ENCODE measurements at regions not wholly inside any gene's neighbourhood (a gene's known extent, or its start where the extent isn't known, plus 50 kb on each side); places are given as distances from the start of the nearest gene placed in this dataset.

- H3K36me3 Mint-ChIP-seq (ENCODE audit: low read depth): no peaks in the 10 kb centered on the region
- H3K4me3 Mint-ChIP-seq: no peak overlapping the region
- H3K9me3 Mint-ChIP-seq: peaks cover 2% of the 10 kb centered on the region
- DNase-seq: no peak
- peaks cover 42% of the 10 kb centered on the region for H3K27me3 Mint-ChIP-seq
- no peak overlapping the region for H3K27ac Mint-ChIP-seq
- no peaks in the 10 kb centered on the region for H3K4me1 Mint-ChIP-seq (ENCODE audit: low read depth)
These were observed 431.3 kb downstream of the MN1 start for GRCh38 chr22:27370269-27370668.

- H3K27me3 Mint-ChIP-seq: peaks cover 47% of the 10 kb centered on the region
- peaks cover 2% of the 10 kb centered on the region for H3K9me3 Mint-ChIP-seq
- no peaks in the 10 kb centered on the region for H3K4me1 Mint-ChIP-seq (ENCODE audit: low read depth)
These were observed 430.6 kb downstream of the MN1 start for GRCh38 chr22:27370987-27371386.

GRCh38 chr22:27372364-27372763 is 429.2 kb downstream of the MN1 start:
- Mint-ChIP-seq H3K9me3 (peaks cover 2% of the 10 kb centered on the region), H3K27ac (no peak overlapping the region), H3K27me3 (peaks cover 44% of the 10 kb centered on the region), H3K4me1 (ENCODE audit: low read depth) (no peaks in the 10 kb centered on the region), H3K36me3 (ENCODE audit: low read depth) (no peaks in the 10 kb centered on the region), H3K4me3 (no peak overlapping the region)
- no peak for DNase-seq

More at GRCh38 chr22:27370987-27371386, 430.6 kb downstream of the MN1 start:
- no peak overlapping the region for H3K27ac Mint-ChIP-seq
- no peak for DNase-seq
- no peaks in the 10 kb centered on the region for H3K36me3 Mint-ChIP-seq (ENCODE audit: low read depth)
- H3K4me3 Mint-ChIP-seq: no peak overlapping the region

GRCh38 chr22:27372969-27373670 is 428.4 kb downstream of the MN1 start:
- H3K27me3 Mint-ChIP-seq: peaks cover 40% of the 10 kb centered on the region
- H3K9me3 Mint-ChIP-seq: peaks cover 2% of the 10 kb centered on the region
- H3K36me3 Mint-ChIP-seq (ENCODE audit: low read depth): no peaks in the 10 kb centered on the region
- no peak overlapping the region for H3K4me3 Mint-ChIP-seq
- H3K27ac Mint-ChIP-seq: no peak overlapping the region
- H3K4me1 Mint-ChIP-seq (ENCODE audit: low read depth): no peaks in the 10 kb centered on the region
- no peak for DNase-seq

- H3K9me3 Mint-ChIP-seq: peaks cover 2% of the 10 kb centered on the region
- H3K4me1 Mint-ChIP-seq (ENCODE audit: low read depth): no peaks in the 10 kb centered on the region
- no peak for DNase-seq
- no peak overlapping the region for H3K27ac Mint-ChIP-seq
- no peaks in the 10 kb centered on the region for H3K36me3 Mint-ChIP-seq (ENCODE audit: low read depth)
- no peak overlapping the region for H3K4me3 Mint-ChIP-seq
- H3K27me3 Mint-ChIP-seq: peaks cover 12% of the 10 kb centered on the region
These were observed 423.9 kb downstream of the MN1 start for GRCh38 chr22:27377501-27378295.

GRCh38 chr22:27378311-27378800 is 423.2 kb downstream of the MN1 start:
- Mint-ChIP-seq H3K9me3 (peaks cover 2% of the 10 kb centered on the region), H3K27me3 (peaks cover 8% of the 10 kb centered on the region), H3K4me1 (ENCODE audit: low read depth) (no peaks in the 10 kb centered on the region), H3K36me3 (ENCODE audit: low read depth) (no peaks in the 10 kb centered on the region), H3K4me3 (no peak overlapping the region), H3K27ac (no peak overlapping the region)
- no peak for DNase-seq

- peaks cover 8% of the 10 kb centered on the region for H3K27me3 Mint-ChIP-seq
- H3K27ac Mint-ChIP-seq: no peak overlapping the region
- peaks cover 2% of the 10 kb centered on the region for H3K9me3 Mint-ChIP-seq
- no peaks in the 10 kb centered on the region for H3K36me3 Mint-ChIP-seq (ENCODE audit: low read depth)
- no peak for DNase-seq
- no peaks in the 10 kb centered on the region for H3K4me1 Mint-ChIP-seq (ENCODE audit: low read depth)
- H3K4me3 Mint-ChIP-seq: no peak overlapping the region
These were observed 422.6 kb downstream of the MN1 start for GRCh38 chr22:27378995-27379394.

- Mint-ChIP-seq H3K27ac (no peak overlapping the region), H3K36me3 (ENCODE audit: low read depth) (no peaks in the 10 kb centered on the region), H3K4me3 (no peak overlapping the region), H3K27me3 (peaks cover 13% of the 10 kb centered on the region), H3K9me3 (no peaks in the 10 kb centered on the region), H3K4me1 (ENCODE audit: low read depth) (no peaks in the 10 kb centered on the region)
- DNase-seq: no peak
These were observed 420.7 kb downstream of the MN1 start for GRCh38 chr22:27380855-27381254.

GRCh38 chr22:27381552-27381951 is 420.0 kb downstream of the MN1 start:
- H3K4me3 Mint-ChIP-seq: no peak overlapping the region

GRCh38 chr22:27381960-27382742 is 419.4 kb downstream of the MN1 start:
- no peaks in the 10 kb centered on the region for H3K4me1 Mint-ChIP-seq (ENCODE audit: low read depth)
- no peak for DNase-seq
- H3K9me3 Mint-ChIP-seq: no peaks in the 10 kb centered on the region
- H3K4me3 Mint-ChIP-seq: no peak overlapping the region
- peaks cover 20% of the 10 kb centered on the region for H3K27me3 Mint-ChIP-seq
- no peak overlapping the region for H3K27ac Mint-ChIP-seq
- no peaks in the 10 kb centered on the region for H3K36me3 Mint-ChIP-seq (ENCODE audit: low read depth)

More at GRCh38 chr22:27381552-27381951, 420.0 kb downstream of the MN1 start:
- Mint-ChIP-seq H3K36me3 (ENCODE audit: low read depth) (no peaks in the 10 kb centered on the region), H3K4me1 (ENCODE audit: low read depth) (no peaks in the 10 kb centered on the region), H3K27ac (no peak overlapping the region), H3K27me3 (peaks cover 17% of the 10 kb centered on the region), H3K9me3 (no peaks in the 10 kb centered on the region)
- no peak for DNase-seq

GRCh38 chr22:27382947-27383346 is 418.6 kb downstream of the MN1 start:
- Mint-ChIP-seq H3K27me3 (peaks cover 24% of the 10 kb centered on the region), H3K4me1 (ENCODE audit: low read depth) (no peaks in the 10 kb centered on the region), H3K27ac (no peak overlapping the region), H3K9me3 (no peaks in the 10 kb centered on the region), H3K36me3 (ENCODE audit: low read depth) (no peaks in the 10 kb centered on the region), H3K4me3 (no peak overlapping the region)
- no peak for DNase-seq

GRCh38 chr22:27383896-27384295 is 417.7 kb downstream of the MN1 start:
- Mint-ChIP-seq H3K4me1 (ENCODE audit: low read depth) (no peaks in the 10 kb centered on the region), H3K9me3 (no peaks in the 10 kb centered on the region), H3K27me3 (peaks cover 34% of the 10 kb centered on the region), H3K36me3 (ENCODE audit: low read depth) (no peaks in the 10 kb centered on the region), H3K27ac (no peak overlapping the region), H3K4me3 (no peak overlapping the region)
- DNase-seq: no peak

- no peaks in the 10 kb centered on the region for H3K4me1 Mint-ChIP-seq (ENCODE audit: low read depth)
- H3K27ac Mint-ChIP-seq: no peak overlapping the region
- H3K9me3 Mint-ChIP-seq: no peaks in the 10 kb centered on the region
- H3K4me3 Mint-ChIP-seq: no peak overlapping the region
- H3K36me3 Mint-ChIP-seq (ENCODE audit: low read depth): no peaks in the 10 kb centered on the region
- no peak for DNase-seq
- H3K27me3 Mint-ChIP-seq: peaks cover 42% of the 10 kb centered on the region
These were observed 416.1 kb downstream of the MN1 start for GRCh38 chr22:27385261-27385998.

- no peak overlapping the region for H3K27ac Mint-ChIP-seq
- no peaks in the 10 kb centered on the region for H3K36me3 Mint-ChIP-seq (ENCODE audit: low read depth)
- H3K4me1 Mint-ChIP-seq (ENCODE audit: low read depth): no peaks in the 10 kb centered on the region
- H3K9me3 Mint-ChIP-seq: no peaks in the 10 kb centered on the region
- H3K4me3 Mint-ChIP-seq: no peak overlapping the region
- no peak for DNase-seq
- peaks cover 46% of the 10 kb centered on the region for H3K27me3 Mint-ChIP-seq
These were observed 415.4 kb downstream of the MN1 start for GRCh38 chr22:27386186-27386585.
